GM20000 (cell line): ENCODE measurements at regions not wholly inside any gene's neighbourhood (a gene's known extent, or its start where the extent isn't known, plus 50 kb on each side); places are given as distances from the start of the nearest gene placed in this dataset.

Experiments used
- DNase-seq: peaks from one replicate; pipeline ENCODE4 v3.0.0; 2012; ENCODE audit warnings: low spot score
- TF ChIP-seq, protein P1 (sequence below): IDR thresholded peaks from 2 replicates; pipeline ENCODE4 v1.5.1; 2012; ENCODE audit warnings: mild to moderate bottlenecking, control low read depth; ENCODE audit errors: extremely low read depth, missing control alignments

- no peak for DNase-seq
- TF ChIP-seq, protein P1, sequence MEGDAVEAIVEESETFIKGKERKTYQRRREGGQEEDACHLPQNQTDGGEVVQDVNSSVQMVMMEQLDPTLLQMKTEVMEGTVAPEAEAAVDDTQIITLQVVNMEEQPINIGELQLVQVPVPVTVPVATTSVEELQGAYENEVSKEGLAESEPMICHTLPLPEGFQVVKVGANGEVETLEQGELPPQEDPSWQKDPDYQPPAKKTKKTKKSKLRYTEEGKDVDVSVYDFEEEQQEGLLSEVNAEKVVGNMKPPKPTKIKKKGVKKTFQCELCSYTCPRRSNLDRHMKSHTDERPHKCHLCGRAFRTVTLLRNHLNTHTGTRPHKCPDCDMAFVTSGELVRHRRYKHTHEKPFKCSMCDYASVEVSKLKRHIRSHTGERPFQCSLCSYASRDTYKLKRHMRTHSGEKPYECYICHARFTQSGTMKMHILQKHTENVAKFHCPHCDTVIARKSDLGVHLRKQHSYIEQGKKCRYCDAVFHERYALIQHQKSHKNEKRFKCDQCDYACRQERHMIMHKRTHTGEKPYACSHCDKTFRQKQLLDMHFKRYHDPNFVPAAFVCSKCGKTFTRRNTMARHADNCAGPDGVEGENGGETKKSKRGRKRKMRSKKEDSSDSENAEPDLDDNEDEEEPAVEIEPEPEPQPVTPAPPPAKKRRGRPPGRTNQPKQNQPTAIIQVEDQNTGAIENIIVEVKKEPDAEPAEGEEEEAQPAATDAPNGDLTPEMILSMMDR = no peak
Observed at GRCh38 chr13:32932376-32932775, 83.8 kb upstream of the KL start.

- TF ChIP-seq, protein P1 = no peak
- no peak for DNase-seq
Observed at GRCh38 chr13:32936716-32937115, 79.5 kb upstream of the KL start.

GRCh38 chr13:32938314-32938713, 77.9 kb upstream of the KL start:
- no peak for DNase-seq
- TF ChIP-seq, protein P1 = no peak

DNA sequence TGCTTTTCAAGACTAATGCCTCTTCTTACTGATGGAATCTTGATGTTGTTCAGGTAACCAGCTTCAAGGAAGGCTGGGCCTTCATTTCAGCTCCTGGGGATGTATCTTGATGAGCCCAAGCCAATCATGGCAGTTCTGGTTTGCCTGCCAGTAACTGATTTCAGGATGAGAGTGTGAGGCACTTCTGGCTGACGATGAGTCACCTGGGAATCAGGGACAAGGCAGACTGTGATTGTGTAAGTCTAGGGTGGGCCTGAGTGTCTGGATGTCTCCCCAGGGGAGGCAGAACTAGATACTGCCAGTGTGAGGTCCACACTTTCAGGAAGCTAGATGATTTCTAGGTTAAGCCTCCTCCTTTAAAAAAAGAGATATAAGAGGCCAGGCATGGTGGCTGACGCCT, 77.3 kb upstream of the KL start:
- TF ChIP-seq, protein P1 = no peak
- no peak for DNase-seq

- no peak for DNase-seq
- TF ChIP-seq, protein P1 = no peak
Observed at GRCh38 chr13:32940601-32941000, 75.6 kb upstream of the KL start.

DNA sequence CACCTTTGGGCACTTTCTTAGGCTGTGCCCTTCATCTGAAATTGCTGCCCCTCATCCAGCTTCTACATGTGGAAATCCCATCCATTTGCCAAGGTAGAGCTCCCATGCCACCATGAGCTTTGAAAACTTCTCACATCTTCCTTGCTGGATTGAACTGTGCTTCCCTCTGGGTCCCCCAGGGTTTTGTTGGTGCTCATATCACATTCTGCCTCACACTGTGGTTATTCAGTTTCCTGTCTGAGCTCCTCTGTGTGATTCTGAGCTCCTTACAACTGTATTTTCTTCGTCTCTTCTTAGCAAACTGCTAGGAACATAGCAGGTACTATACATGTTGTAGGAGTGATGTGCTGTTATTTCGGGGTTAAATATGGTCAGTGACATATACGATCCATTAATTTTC, 74.9 kb upstream of the KL start:
- TF ChIP-seq, protein P1 = no peak
- no peak for DNase-seq

GRCh38 chr13:32946558-32946957, 69.7 kb upstream of the KL start:
- DNase-seq = no peak
- TF ChIP-seq, protein P1 = no peak
